H1 (cell line): ENCODE measurements at regions not wholly inside any gene's neighbourhood (a gene's known extent, or its start where the extent isn't known, plus 50 kb on each side); places are given as distances from the start of the nearest gene placed in this dataset.

Experiments
- ASH2L ChIP-seq: fragments of 200-600, 300-600 bp; sonication (generic); IDR thresholded peaks from one replicate; pipeline ENCODE4 v1.7.1; 2017; ENCODE audit warnings: low read length
- BCL11A ChIP-seq, 2 experiments: IDR thresholded peaks; one replicate each; pipeline ENCODE4 v1.6.1; 2011; ENCODE audit warnings: low read depth in 2 of 2, low read length in 2 of 2, mild to moderate bottlenecking in 2 of 2
- CHD7 ChIP-seq: fragments of 300-600 bp; sonication (generic); IDR thresholded peaks from 2 replicates; pipeline ENCODE4 v1.7.1; 2012; ENCODE audit warnings: low read length, moderate library complexity, mild to moderate bottlenecking, inconsistent platforms; ENCODE audit not compliant: insufficient replicate concordance
- POU5F1 ChIP-seq: IDR thresholded peaks from 2 replicates; pipeline ENCODE4 v1.6.1; 2011; ENCODE audit warnings: low read depth, mild to moderate bottlenecking, low read length, moderate library complexity
- RBBP5 ChIP-seq: IDR thresholded peaks from 2 replicates; pipeline ENCODE4 v1.7.1; 2012; ENCODE audit warnings: low read depth, mild to moderate bottlenecking, inconsistent platforms, low read length, moderate library complexity, borderline replicate concordance
- RFX5 ChIP-seq: IDR thresholded peaks from 2 replicates; pipeline ENCODE4 v1.6.1; 2011; ENCODE audit warnings: low read depth, low read length, improper control_type of control experiment, borderline replicate concordance
- YY1 ChIP-seq: IDR thresholded peaks from 2 replicates; pipeline ENCODE4 v1.6.1; 2011; ENCODE audit warnings: low read depth, mild to moderate bottlenecking, low read length

- no peak for TF ChIP-seq CHD7
- no peak for TF ChIP-seq YY1
- TF ChIP-seq RBBP5: no peak
- no peak for TF ChIP-seq BCL11A (IDR thresholded peaks at IDR 0.05; ENCODE audit: low read depth in 2 of 2, low read length in 2 of 2)
- TF ChIP-seq RFX5: no peak
- no peak for TF ChIP-seq POU5F1
- no peak for TF ChIP-seq ASH2L
These were observed 495.1 kb downstream of the TBC1D22A start (continued) for GRCh38 chr22:47257566-47257965.
